Mesenchymal stem cell (in vitro differentiated cells and primary cell): ENCODE measurements at regions not wholly inside any gene's neighbourhood (a gene's known extent, or its start where the extent isn't known, plus 50 kb on each side); places are given as distances from the start of the nearest gene placed in this dataset.

ENCODE experiments used
- DNase-seq: peaks from one replicate; pipeline ENCODE4 v3.0.0-alpha.2; 2013
- H2AFZ ChIP-seq: one replicate; pipeline ENCODE4 v1.6.1; 2013; ENCODE audit warnings: low read depth, mild to moderate bottlenecking, control low read depth, inconsistent platforms, low read length, moderate library complexity
- H2AK5ac ChIP-seq: 2 replicates; pipeline ENCODE4 v1.6.1; 2013; ENCODE audit warnings: low read length, moderate library complexity, mild to moderate bottlenecking, inconsistent platforms; ENCODE audit not compliant: severe bottlenecking
- H2BK120ac ChIP-seq: one replicate; pipeline ENCODE4 v1.6.1; 2013; ENCODE audit warnings: low read depth, mild to moderate bottlenecking, inconsistent platforms, low read length, moderate library complexity
- H2BK12ac ChIP-seq, 2 experiments: one replicate each; pipeline ENCODE4 v1.6.1; 2013; ENCODE audit warnings: inconsistent platforms in 2 of 2, low read length in 2 of 2, mild to moderate bottlenecking in 2 of 2, moderate library complexity in 2 of 2, control low read depth in 1 of 2
- H2BK15ac ChIP-seq: one replicate; pipeline ENCODE4 v1.6.1; 2013; ENCODE audit warnings: mild to moderate bottlenecking, low read depth, inconsistent platforms; ENCODE audit not compliant: poor library complexity, severe bottlenecking
- H2BK5ac ChIP-seq: 2 replicates; pipeline ENCODE4 v1.6.1; 2013; ENCODE audit warnings: low read depth, mild to moderate bottlenecking, low read length, control low read depth, inconsistent platforms; ENCODE audit not compliant: poor library complexity, severe bottlenecking
- H3K14ac ChIP-seq, 2 experiments: one replicate each; pipeline ENCODE4 v1.6.1; 2013; ENCODE audit warnings: inconsistent platforms in 2 of 2, low read length in 2 of 2, control low read depth in 1 of 2, mild to moderate bottlenecking in 1 of 2, moderate library complexity in 1 of 2
- H3K18ac ChIP-seq, 2 experiments: one replicate each; pipeline ENCODE4 v1.6.1; 2013; ENCODE audit warnings: inconsistent platforms in 2 of 2, low read length in 2 of 2, control low read depth in 1 of 2, low read depth in 1 of 2, mild to moderate bottlenecking in 1 of 2
- H3K23ac ChIP-seq, 2 experiments: one replicate each; pipeline ENCODE4 v1.6.1; 2013; ENCODE audit warnings: inconsistent platforms in 2 of 2, low read length in 2 of 2, mild to moderate bottlenecking in 2 of 2, moderate library complexity in 2 of 2, control low read depth in 1 of 2
- H3K27ac ChIP-seq: 2 replicates; pipeline ENCODE4 v1.5.1; 2013; ENCODE audit warnings: mild to moderate bottlenecking, moderate library complexity, low read length, control low read depth, inconsistent platforms; ENCODE audit not compliant: poor library complexity, severe bottlenecking
- H3K27me3 ChIP-seq, 2 experiments: 2 replicates each; pipeline versions ENCODE4 v1.6.1 to v1.7.0; 2013; ENCODE audit warnings: low read length in 2 of 2, mild to moderate bottlenecking in 2 of 2, moderate library complexity in 2 of 2, control low read depth in 1 of 2, inconsistent platforms in 1 of 2; ENCODE audit not compliant: control insufficient read depth in 1 of 2, insufficient read depth in 1 of 2
- H3K36me3 ChIP-seq, 2 experiments: 2 replicates each; pipeline versions ENCODE4 v1.6.1 to v1.7.0; 2013; ENCODE audit warnings: low read length in 2 of 2, control low read depth in 1 of 2, inconsistent platforms in 1 of 2, low read depth in 1 of 2, mild to moderate bottlenecking in 1 of 2; ENCODE audit not compliant: insufficient read depth in 2 of 2, control insufficient read depth in 1 of 2
- H3K4ac ChIP-seq, 2 experiments: one replicate each; pipeline ENCODE4 v1.6.1; 2013; ENCODE audit warnings: inconsistent platforms in 2 of 2, low read length in 2 of 2, mild to moderate bottlenecking in 2 of 2, moderate library complexity in 2 of 2, control low read depth in 1 of 2, low read depth in 1 of 2
- H3K4me1 ChIP-seq: 2 replicates; pipeline ENCODE4 v1.6.1; 2013; ENCODE audit warnings: low read depth, low read length, control low read depth; ENCODE audit not compliant: control insufficient read depth, insufficient read depth
- H3K4me2 ChIP-seq: 2 replicates; pipeline ENCODE4 v1.6.1; 2013; ENCODE audit warnings: low read length, mild to moderate bottlenecking, inconsistent platforms; ENCODE audit not compliant: poor library complexity, severe bottlenecking
- H3K4me3 ChIP-seq, 2 experiments: 2 replicates each; pipeline versions ENCODE4 v1.5.1 to v1.7.0; 2013; ENCODE audit warnings: low read length in 2 of 2, mild to moderate bottlenecking in 2 of 2, control low read depth in 1 of 2, low read depth in 1 of 2; ENCODE audit not compliant: insufficient read depth in 1 of 2
- H3K79me1 ChIP-seq: replicated peaks from 2 replicates; pipeline ENCODE4 v1.6.1; 2013; ENCODE audit warnings: mild to moderate bottlenecking, control low read depth, low read length, inconsistent platforms; ENCODE audit not compliant: poor library complexity, severe bottlenecking
- H3K9ac ChIP-seq: 2 replicates; pipeline ENCODE4 v1.7.0; 2013; ENCODE audit warnings: mild to moderate bottlenecking, low read length, moderate library complexity
- H3K9me3 ChIP-seq: 2 replicates; pipeline ENCODE4 v1.7.0; 2013; ENCODE audit warnings: mild to moderate bottlenecking, low read length; ENCODE audit not compliant: control insufficient read depth
- H4K8ac ChIP-seq: one replicate; pipeline ENCODE4 v1.6.1; 2013; ENCODE audit warnings: inconsistent platforms, mild to moderate bottlenecking, low read length, moderate library complexity
- H4K91ac ChIP-seq: one replicate; pipeline ENCODE4 v1.6.1; 2013; ENCODE audit warnings: mild to moderate bottlenecking, low read length, inconsistent platforms
- WGBS: methylation state at CpG from one replicate; pipeline ENCODE4 v1.1.7; 2013; ENCODE audit warnings: mixed read lengths; 5-methylcytosine and 5-hydroxymethylcytosine counted together

- no peak for DNase-seq
- no peak overlapping the region for H3K4ac ChIP-seq
- peaks cover 0 to 36% of the 10 kb centered on the region in 2 experiments for H3K27me3 ChIP-seq
- H2BK120ac ChIP-seq: no peak overlapping the region
- H3K23ac ChIP-seq: no peak overlapping the region
- H3K36me3 ChIP-seq: no peaks in the 10 kb centered on the region
- no peak overlapping the region for H2AFZ ChIP-seq
- H3K4me2 ChIP-seq: no peak overlapping the region
- H2AK5ac ChIP-seq: no peak overlapping the region
- no peaks in the 10 kb centered on the region for H3K79me1 ChIP-seq
- no peak overlapping the region for H3K9ac ChIP-seq
- WGBS: 87% methylated on average over 16 of the region's 16 CpGs
- H4K8ac ChIP-seq: no peak overlapping the region
- H3K14ac ChIP-seq: no peak overlapping the region
- no peak overlapping the region for H2BK12ac ChIP-seq
- H3K4me3 ChIP-seq: no peak overlapping the region
- H3K27ac ChIP-seq: no peak overlapping the region
- H3K4me1 ChIP-seq: no peaks in the 10 kb centered on the region
- H3K9me3 ChIP-seq: no peaks in the 10 kb centered on the region
- no peak overlapping the region for H2BK15ac ChIP-seq
- H2BK5ac ChIP-seq: no peak overlapping the region
- H3K18ac ChIP-seq: no peak overlapping the region
- H4K91ac ChIP-seq: peak overlapping the region; percentile 67
Observed at GRCh38 chr2:239747274-239747673, 277.9 kb downstream of the NDUFA10 start.

GRCh38 chr2:239746559-239747246, 278.4 kb downstream of the NDUFA10 start:
- H2BK12ac ChIP-seq: no peak overlapping the region
- no peak overlapping the region for H2AFZ ChIP-seq
- no peaks in the 10 kb centered on the region for H3K4me1 ChIP-seq
- DNase-seq: no peak
- no peak overlapping the region for H2BK15ac ChIP-seq
- no peak overlapping the region for H3K27ac ChIP-seq
- WGBS: 70% methylated on average over 13 of the region's 17 CpGs
- no peak overlapping the region for H2AK5ac ChIP-seq
- H3K4me3 ChIP-seq: no peak overlapping the region
- H2BK5ac ChIP-seq: no peak overlapping the region
- no peak overlapping the region for H3K4ac ChIP-seq
- no peak overlapping the region for H3K4me2 ChIP-seq
- no peak overlapping the region for H3K14ac ChIP-seq
- no peaks in the 10 kb centered on the region for H3K36me3 ChIP-seq
- H4K8ac ChIP-seq: no peak overlapping the region
- H3K18ac ChIP-seq: no peak overlapping the region
- peaks cover 0 to 38% of the 10 kb centered on the region in 2 experiments for H3K27me3 ChIP-seq
- no peak overlapping the region for H2BK120ac ChIP-seq
- H3K9ac ChIP-seq: no peak overlapping the region
- no peaks in the 10 kb centered on the region for H3K9me3 ChIP-seq
- no peaks in the 10 kb centered on the region for H3K79me1 ChIP-seq
- no peak overlapping the region for H3K23ac ChIP-seq
- H4K91ac ChIP-seq: no peak overlapping the region

DNA sequence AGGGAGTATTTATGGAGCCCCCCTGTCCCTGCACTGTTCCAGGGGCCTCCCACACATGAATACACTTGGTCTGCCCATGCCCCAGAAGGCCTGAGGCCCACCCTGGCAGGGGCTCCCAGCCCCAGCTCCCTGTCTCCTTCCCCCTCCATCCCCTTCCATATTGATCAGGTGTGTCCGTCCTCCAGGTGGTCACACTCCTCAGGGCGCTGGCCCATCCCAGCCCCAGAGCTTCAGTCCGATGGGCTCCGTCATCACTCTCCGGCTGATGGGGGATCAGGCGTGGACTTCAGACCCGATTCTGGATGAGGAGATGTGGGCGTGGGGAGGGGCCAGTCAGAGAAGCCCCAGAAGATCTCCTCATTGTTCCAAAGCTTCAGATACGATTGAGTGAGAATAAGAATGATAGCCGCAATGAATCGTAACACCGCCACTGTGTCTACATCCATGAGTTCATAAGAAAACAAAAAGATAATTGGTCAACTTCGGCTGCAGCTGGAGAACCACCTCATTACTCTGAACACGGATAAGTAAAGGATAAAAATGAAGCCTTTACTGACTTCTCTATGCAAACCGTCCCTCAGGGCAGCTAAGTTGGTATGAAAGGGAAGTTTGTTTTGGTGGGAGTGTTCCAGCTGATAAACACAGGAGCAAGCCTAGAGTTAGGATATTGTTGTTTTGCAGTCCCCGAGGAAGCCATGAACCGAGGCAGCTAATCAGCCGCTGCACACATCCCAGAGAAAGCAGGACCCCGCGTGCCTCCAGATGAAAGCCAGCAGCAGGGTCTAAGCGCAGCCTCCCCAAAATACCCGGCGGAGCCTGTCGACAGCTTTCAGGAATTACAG, 279.5 kb downstream of the NDUFA10 start:
- no peak overlapping the region for H2AFZ ChIP-seq
- no peak overlapping the region for H2BK5ac ChIP-seq
- H2BK15ac ChIP-seq: no peak overlapping the region
- H3K4me2 ChIP-seq: no peak overlapping the region
- H4K91ac ChIP-seq: no peak overlapping the region
- no peak for DNase-seq
- H3K4me3 ChIP-seq: no peak overlapping the region
- H3K4ac ChIP-seq: no peak overlapping the region
- no peaks in the 10 kb centered on the region for H3K9me3 ChIP-seq
- no peak overlapping the region for H3K27ac ChIP-seq
- H4K8ac ChIP-seq: no peak overlapping the region
- H3K14ac ChIP-seq: no peak overlapping the region
- peaks cover 0 to 40% of the 10 kb centered on the region in 2 experiments for H3K27me3 ChIP-seq
- WGBS: 89% methylated on average over 24 of the region's 24 CpGs
- no peak overlapping the region for H3K23ac ChIP-seq
- H3K9ac ChIP-seq: no peak overlapping the region
- H3K79me1 ChIP-seq: no peaks in the 10 kb centered on the region
- H2AK5ac ChIP-seq: no peak overlapping the region
- no peak overlapping the region for H3K18ac ChIP-seq
- H3K4me1 ChIP-seq: no peaks in the 10 kb centered on the region
- H2BK12ac ChIP-seq: no peak overlapping the region
- H3K36me3 ChIP-seq: no peaks in the 10 kb centered on the region
- H2BK120ac ChIP-seq: no peak overlapping the region

DNA sequence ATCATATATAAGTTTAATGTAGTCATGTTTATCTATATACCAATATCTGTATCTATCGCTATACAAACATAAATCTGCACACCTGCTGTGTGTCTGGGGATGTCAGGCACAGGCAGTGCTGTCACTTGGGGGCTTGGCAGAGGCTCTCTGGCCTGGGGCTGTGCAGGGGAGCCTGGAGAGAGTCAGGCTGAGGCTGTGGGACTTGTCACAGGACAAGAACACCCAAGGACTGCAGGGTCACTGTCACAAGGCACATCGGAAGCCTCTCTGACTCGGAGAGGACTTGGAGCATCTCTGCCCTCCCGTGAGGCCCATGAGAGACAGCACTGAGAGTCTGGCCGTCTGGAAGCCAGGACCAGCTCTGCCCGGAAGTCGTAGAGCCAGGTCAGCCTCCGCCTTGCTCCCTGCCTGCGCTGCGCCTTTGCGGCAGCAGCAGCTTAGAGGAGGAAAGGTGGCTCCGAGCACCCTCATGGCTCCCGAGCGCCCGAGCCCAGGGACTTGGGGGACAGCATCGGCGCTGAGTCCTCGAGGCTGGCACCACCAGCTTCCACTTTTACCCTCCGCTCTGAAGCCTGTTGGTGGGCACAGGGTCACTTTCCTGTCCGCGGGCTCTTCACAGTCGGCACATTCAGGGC, 280.3 kb downstream of the NDUFA10 start:
- Histone ChIP-seq H4K91ac (no peak overlapping the region), H3K14ac (no peak overlapping the region), H2BK120ac (no peak overlapping the region), H2AFZ (no peak overlapping the region), H3K9ac (no peak overlapping the region), H2AK5ac (no peak overlapping the region), H3K36me3 (no peaks in the 10 kb centered on the region), H4K8ac (no peak overlapping the region), H3K4me3 (no peak overlapping the region), H2BK5ac (no peak overlapping the region), H3K4ac (no peak overlapping the region), H3K23ac (no peak overlapping the region), H3K18ac (no peak overlapping the region), H3K4me1 (no peaks in the 10 kb centered on the region), H2BK12ac (no peak overlapping the region), H3K27ac (no peak overlapping the region), H3K79me1 (no peaks in the 10 kb centered on the region), H3K9me3 (no peaks in the 10 kb centered on the region), H3K27me3 (peaks cover 0 to 44% of the 10 kb centered on the region in 2 experiments), H3K4me2 (no peak overlapping the region), H2BK15ac (no peak overlapping the region)
- 85% methylated on average over 22 of the region's 22 CpGs for WGBS
- DNase-seq: no peak
